Left lung (tissue), 4 donors: ENCODE measurements at regions not wholly inside any gene's neighbourhood (a gene's known extent, or its start where the extent isn't known, plus 50 kb on each side); places are given as distances from the start of the nearest gene placed in this dataset.
"Not testable (repeated sequence)": the region's sequence is repeated elsewhere in the genome, so short reads cannot be mapped to it uniquely, and the experiment has no call there.

Experiments used
- ATAC-seq: fragments of 200-7000 bp; cut with Tn5 transposase; one replicate; pipeline ENCODE4 v1.9.1; 2020; ENCODE audit warnings: moderate library complexity
- DNase-seq, 4 donors: peaks; one replicate each; pipeline ENCODE4 v3.0.0-alpha.2; 2013 to 2020
- H3K27ac ChIP-seq, 2 donors: fragments of 200-600 bp; sonication (generic) in 1 of 2; one replicate each; pipeline versions ENCODE4 v1.5.0 to v1.8.0; 2020 to 2021
- H3K27me3 ChIP-seq, 2 donors: fragments of 200-600 bp; sonication (generic) in 1 of 2; one replicate each; pipeline versions ENCODE4 v1.5.0 to v1.8.0; 2020 to 2021
- H3K36me3 ChIP-seq, 2 donors: fragments of 200-600 bp; sonication (generic) in 1 of 2; one replicate each; pipeline versions ENCODE4 v1.5.0 to v1.8.0; 2020 to 2021
- H3K4me1 ChIP-seq, 2 donors: fragments of 200-600 bp; one replicate each; pipeline ENCODE4 v1.8.0; 2021
- H3K4me3 ChIP-seq, 2 donors: fragments of 200-600 bp; sonication (generic) in 1 of 2; one replicate each; pipeline versions ENCODE4 v1.5.0 to v1.8.0; 2020 to 2021; ENCODE audit warnings: mild to moderate bottlenecking in 1 of 2
- H3K9me3 ChIP-seq, 2 donors: fragments of 200-600 bp; sonication (generic) in 1 of 2; one replicate each; pipeline versions ENCODE4 v1.5.0 to v1.8.0; 2020 to 2021
- CTCF ChIP-seq, 2 donors: fragments of 200-600 bp; sonication (generic) in 1 of 2; IDR thresholded peaks; one replicate each; pipeline versions ENCODE4 v1.5.0 to v1.8.0; 2021; ENCODE audit warnings: antibody characterized with exemption in 2 of 2
- intact Hi-C, 2 donors: fragments of 100-400 bp; cut with DNase I; formaldehyde crosslinking; loops; one replicate each; pipeline versions ENCODE4 v1.11.2 to v1.14.2; 2022
- donor health status: DM: no; HTN: yes; CAD: no.
- donor health status: DM: no; HTN: no; CAD: no.

- Histone ChIP-seq H3K36me3 (no peaks in the 10 kb centered on the region), H3K27ac (no peak overlapping the region), H3K4me1 (no peaks in the 10 kb centered on the region), H3K27me3 (no peaks in the 10 kb centered on the region), H3K4me3 (no peak overlapping the region), H3K9me3 (peaks cover 0 to 8% of the 10 kb centered on the region in 2 donors)
- intact Hi-C loops: no loop called here
- DNase-seq: no peak
- ATAC-seq: no peak
- no peak for TF ChIP-seq CTCF (IDR thresholded peaks at IDR 0.05)
Measured at GRCh38 chr4:52202251-52202779, 151.2 kb downstream of the SPATA18 start.

DNA sequence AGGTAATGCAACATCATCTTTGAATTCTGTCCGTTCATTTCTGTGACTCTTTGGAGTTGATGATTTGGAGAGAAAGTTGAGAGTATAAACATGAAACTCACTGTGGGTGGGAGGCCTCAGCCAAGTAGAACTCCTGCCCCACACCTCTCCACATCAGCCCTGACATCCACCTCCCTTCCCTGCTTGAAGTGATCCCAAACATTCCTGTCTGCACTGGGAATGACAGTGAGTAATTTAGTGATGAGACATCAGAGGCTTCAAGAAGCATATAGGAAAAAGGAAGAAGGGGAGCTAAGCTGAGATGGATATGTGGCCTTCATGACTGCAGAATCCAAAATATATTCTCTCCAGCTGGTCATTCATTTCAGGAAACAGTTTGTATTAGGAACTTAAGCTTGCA is 151.8 kb downstream of the SPATA18 start:
- no peak for DNase-seq
- Histone ChIP-seq H3K36me3 (no peaks in the 10 kb centered on the region), H3K4me1 (no peaks in the 10 kb centered on the region), H3K9me3 (peaks cover 0 to 8% of the 10 kb centered on the region in 2 donors), H3K27me3 (no peaks in the 10 kb centered on the region), H3K4me3 (no peak overlapping the region), H3K27ac (no peak overlapping the region)
- no peak for ATAC-seq
- no peak for TF ChIP-seq CTCF (IDR thresholded peaks at IDR 0.05)
- intact Hi-C loops: no loop called here

GRCh38 chr4:52203351-52203750 is 152.2 kb downstream of the SPATA18 start:
- Histone ChIP-seq H3K27ac (no peak overlapping the region), H3K9me3 (peaks cover 0 to 10% of the 10 kb centered on the region in 2 donors), H3K4me1 (no peaks in the 10 kb centered on the region), H3K36me3 (no peaks in the 10 kb centered on the region), H3K4me3 (no peak overlapping the region), H3K27me3 (no peaks in the 10 kb centered on the region)
- DNase-seq (no peak), ATAC-seq (no peak)
- TF ChIP-seq CTCF (IDR thresholded peaks at IDR 0.05): no peak
- intact Hi-C loops: no loop called here

GRCh38 chr4:52204921-52205320 is 153.8 kb downstream of the SPATA18 start:
- intact Hi-C loops: no loop called here

DNA sequence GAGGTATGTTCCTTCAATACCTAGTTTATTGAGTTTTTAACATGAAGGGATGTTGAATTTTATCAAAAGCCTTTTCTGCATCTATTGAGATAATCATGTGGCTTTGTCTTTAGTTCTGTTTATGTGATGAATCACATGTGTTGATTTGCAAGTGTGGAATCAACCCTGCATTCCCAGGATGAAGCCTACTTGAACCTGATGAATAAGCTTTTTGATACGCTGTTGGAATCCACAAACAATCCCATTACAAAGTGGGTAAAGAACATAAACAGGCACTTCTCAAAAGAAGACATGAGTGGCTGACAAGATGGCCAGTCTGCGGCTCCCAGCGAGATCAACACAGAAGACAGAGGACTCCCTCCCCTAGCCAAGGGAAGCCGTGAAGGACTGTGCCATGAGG is 156.0 kb downstream of the SPATA18 start:
- DNase-seq, H3K27ac ChIP-seq, H3K27me3 ChIP-seq, ATAC-seq, H3K4me3 ChIP-seq, H3K36me3 ChIP-seq, H3K4me1 ChIP-seq, intact Hi-C loops: not testable (repeated sequence)
- peaks cover 0 to 23% of the 10 kb centered on the region in 2 donors for H3K9me3 ChIP-seq

More at GRCh38 chr4:52204921-52205320, 153.8 kb downstream of the SPATA18 start:
- no peaks in the 10 kb centered on the region for H3K36me3 ChIP-seq
- no peaks in the 10 kb centered on the region for H3K4me1 ChIP-seq
- ATAC-seq (no peak), DNase-seq (no peak)
- H3K27me3 ChIP-seq: no peaks in the 10 kb centered on the region
- no peak overlapping the region for H3K27ac ChIP-seq
- H3K9me3 ChIP-seq: peaks cover 0 to 11% of the 10 kb centered on the region in 2 donors
- TF ChIP-seq CTCF (IDR thresholded peaks at IDR 0.05): no peak
- H3K4me3 ChIP-seq: no peak overlapping the region

GRCh38 chr4:52212702-52213101 is 161.6 kb downstream of the SPATA18 start:
- no peak overlapping the region for H3K27ac ChIP-seq
- TF ChIP-seq CTCF (IDR thresholded peaks at IDR 0.05): no peak
- no peaks in the 10 kb centered on the region for H3K36me3 ChIP-seq
- H3K9me3 ChIP-seq: peaks cover 0 to 24% of the 10 kb centered on the region in 2 donors
- no peak overlapping the region for H3K4me3 ChIP-seq
- no peaks in the 10 kb centered on the region for H3K4me1 ChIP-seq
- intact Hi-C loops: no loop called here
- no peaks in the 10 kb centered on the region for H3K27me3 ChIP-seq
- no peak for ATAC-seq
- DNase-seq: no peak
